Left lung (tissue), 4 donors: ENCODE measurements at regions not wholly inside any gene's neighbourhood (a gene's known extent, or its start where the extent isn't known, plus 50 kb on each side); places are given as distances from the start of the nearest gene placed in this dataset.

Experiments
- ATAC-seq: fragments of 200-7000 bp; cut with Tn5 transposase; one replicate; pipeline ENCODE4 v1.9.1; 2020; ENCODE audit warnings: moderate library complexity
- DNase-seq, 4 donors: peaks; one replicate each; pipeline ENCODE4 v3.0.0-alpha.2; 2013 to 2020
- H3K27ac ChIP-seq, 2 donors: fragments of 200-600 bp; sonication (generic) in 1 of 2; one replicate each; pipeline versions ENCODE4 v1.5.0 to v1.8.0; 2020 to 2021
- H3K27me3 ChIP-seq, 2 donors: fragments of 200-600 bp; sonication (generic) in 1 of 2; one replicate each; pipeline versions ENCODE4 v1.5.0 to v1.8.0; 2020 to 2021
- H3K36me3 ChIP-seq, 2 donors: fragments of 200-600 bp; sonication (generic) in 1 of 2; one replicate each; pipeline versions ENCODE4 v1.5.0 to v1.8.0; 2020 to 2021
- H3K4me1 ChIP-seq, 2 donors: fragments of 200-600 bp; one replicate each; pipeline ENCODE4 v1.8.0; 2021
- H3K4me3 ChIP-seq, 2 donors: fragments of 200-600 bp; sonication (generic) in 1 of 2; one replicate each; pipeline versions ENCODE4 v1.5.0 to v1.8.0; 2020 to 2021; ENCODE audit warnings: mild to moderate bottlenecking in 1 of 2
- H3K9me3 ChIP-seq, 2 donors: fragments of 200-600 bp; sonication (generic) in 1 of 2; one replicate each; pipeline versions ENCODE4 v1.5.0 to v1.8.0; 2020 to 2021
- CTCF ChIP-seq, 2 donors: fragments of 200-600 bp; sonication (generic) in 1 of 2; IDR thresholded peaks; one replicate each; pipeline versions ENCODE4 v1.5.0 to v1.8.0; 2021; ENCODE audit warnings: antibody characterized with exemption in 2 of 2
- intact Hi-C, 2 donors: fragments of 100-400 bp; cut with DNase I; formaldehyde crosslinking; loops; one replicate each; pipeline versions ENCODE4 v1.11.2 to v1.14.2; 2022
- donor health status: DM: no; HTN: yes; CAD: no.
- donor health status: DM: no; HTN: no; CAD: no.

DNA sequence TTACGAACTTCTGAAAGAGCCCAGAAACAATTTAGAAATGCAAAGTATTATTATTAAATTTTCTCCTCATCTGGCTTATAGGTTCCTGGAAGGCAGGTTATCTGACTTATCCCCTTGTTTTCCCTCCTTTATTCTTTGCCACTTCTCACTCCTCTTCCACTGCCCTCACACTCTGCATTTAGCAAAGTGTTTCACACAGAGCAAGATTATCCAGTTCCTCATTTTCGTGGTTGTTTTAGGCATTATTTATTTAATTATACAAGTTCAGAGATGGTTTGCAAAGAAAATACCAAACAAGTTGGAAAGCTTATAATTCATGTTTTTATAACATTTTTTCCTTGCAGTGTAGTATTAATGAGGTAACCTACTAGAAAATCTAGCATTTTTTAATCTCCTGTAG lies 544.9 kb downstream of the NSUN3 start:
- TF ChIP-seq CTCF (IDR thresholded peaks at IDR 0.05): no peak
- intact Hi-C loops: no loop called here

DNA sequence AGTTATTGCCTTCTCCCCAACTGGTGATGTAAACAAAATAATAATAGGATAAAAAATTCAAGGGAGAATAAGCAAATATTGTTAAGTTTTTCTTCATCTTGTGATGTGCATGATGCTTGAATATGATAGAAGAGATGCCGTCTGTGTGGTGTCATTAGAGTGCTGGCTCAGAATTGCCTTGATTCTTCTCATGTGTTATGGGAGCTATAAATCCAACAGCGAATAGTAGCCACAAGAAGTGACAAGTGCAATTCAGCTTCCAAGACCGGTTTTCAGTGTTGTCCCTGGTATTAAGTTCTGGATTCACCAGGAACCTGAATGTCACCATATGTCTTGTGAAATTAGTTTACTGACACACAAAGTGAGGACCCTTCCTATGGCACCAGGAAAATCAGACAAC lies 547.0 kb downstream of the NSUN3 start:
- Histone ChIP-seq H3K36me3 (no peaks in the 10 kb centered on the region), H3K4me1 (no peaks in the 10 kb centered on the region), H3K27ac (no peak overlapping the region), H3K27me3 (no peaks in the 10 kb centered on the region), H3K4me3 (no peak overlapping the region), H3K9me3 (no peaks in the 10 kb centered on the region)
- ATAC-seq: peak; percentile 41
- no peak for TF ChIP-seq CTCF (IDR thresholded peaks at IDR 0.05)
- DNase-seq: no peak
- intact Hi-C loops: no loop called here

More for the DNA sequence above, 544.9 kb downstream of the NSUN3 start:
- H3K4me3 ChIP-seq: no peak overlapping the region
- DNase-seq: no peak
- H3K27me3 ChIP-seq: no peaks in the 10 kb centered on the region
- H3K9me3 ChIP-seq: no peaks in the 10 kb centered on the region
- H3K4me1 ChIP-seq: no peaks in the 10 kb centered on the region
- no peak for ATAC-seq
- no peak overlapping the region for H3K27ac ChIP-seq
- H3K36me3 ChIP-seq: no peaks in the 10 kb centered on the region

- Histone ChIP-seq H3K27ac (no peak overlapping the region), H3K36me3 (no peaks in the 10 kb centered on the region), H3K4me3 (no peak overlapping the region), H3K4me1 (no peaks in the 10 kb centered on the region), H3K27me3 (no peaks in the 10 kb centered on the region), H3K9me3 (no peaks in the 10 kb centered on the region)
- ATAC-seq (no peak), DNase-seq (no peak)
- intact Hi-C loops: no loop called here
- TF ChIP-seq CTCF (IDR thresholded peaks at IDR 0.05): no peak
Observed at GRCh38 chr3:94611596-94611995, 548.7 kb downstream of the NSUN3 start.

- Histone ChIP-seq H3K27me3 (no peaks in the 10 kb centered on the region), H3K4me1 (no peaks in the 10 kb centered on the region)
- TF ChIP-seq CTCF (IDR thresholded peaks at IDR 0.05): no peak
Observed at GRCh38 chr3:94612631-94613030, 549.8 kb downstream of the NSUN3 start.

GRCh38 chr3:94614192-94614591 lies 551.3 kb downstream of the NSUN3 start:
- no peak for DNase-seq
- no peak for ATAC-seq
- H3K27ac ChIP-seq: no peak overlapping the region
- H3K36me3 ChIP-seq: no peaks in the 10 kb centered on the region
- H3K27me3 ChIP-seq: no peaks in the 10 kb centered on the region
- no peaks in the 10 kb centered on the region for H3K4me1 ChIP-seq
- no peaks in the 10 kb centered on the region for H3K9me3 ChIP-seq
- TF ChIP-seq CTCF (IDR thresholded peaks at IDR 0.05): no peak
- H3K4me3 ChIP-seq: no peak overlapping the region
- intact Hi-C loops: no loop called here

More at GRCh38 chr3:94612631-94613030, 549.8 kb downstream of the NSUN3 start:
- intact Hi-C loops: no loop called here
- ATAC-seq (no peak), DNase-seq (no peak)
- Histone ChIP-seq H3K36me3 (no peaks in the 10 kb centered on the region), H3K27ac (no peak overlapping the region), H3K9me3 (no peaks in the 10 kb centered on the region), H3K4me3 (no peak overlapping the region)
